ENCODE measurements at regions not wholly inside any gene's neighbourhood (a gene's known extent, or its start where the extent isn't known, plus 50 kb on each side); places are given as distances from the start of the nearest gene placed in this dataset.
"Not testable (repeated sequence)": the region's sequence is repeated elsewhere in the genome, so short reads cannot be mapped to it uniquely, and the experiment has no call there.

- not testable (repeated sequence) for DNase-seq
Observed at GRCh38 chr5:68020461-68020969, 195.0 kb upstream of the PIK3R1 start.

DNA sequence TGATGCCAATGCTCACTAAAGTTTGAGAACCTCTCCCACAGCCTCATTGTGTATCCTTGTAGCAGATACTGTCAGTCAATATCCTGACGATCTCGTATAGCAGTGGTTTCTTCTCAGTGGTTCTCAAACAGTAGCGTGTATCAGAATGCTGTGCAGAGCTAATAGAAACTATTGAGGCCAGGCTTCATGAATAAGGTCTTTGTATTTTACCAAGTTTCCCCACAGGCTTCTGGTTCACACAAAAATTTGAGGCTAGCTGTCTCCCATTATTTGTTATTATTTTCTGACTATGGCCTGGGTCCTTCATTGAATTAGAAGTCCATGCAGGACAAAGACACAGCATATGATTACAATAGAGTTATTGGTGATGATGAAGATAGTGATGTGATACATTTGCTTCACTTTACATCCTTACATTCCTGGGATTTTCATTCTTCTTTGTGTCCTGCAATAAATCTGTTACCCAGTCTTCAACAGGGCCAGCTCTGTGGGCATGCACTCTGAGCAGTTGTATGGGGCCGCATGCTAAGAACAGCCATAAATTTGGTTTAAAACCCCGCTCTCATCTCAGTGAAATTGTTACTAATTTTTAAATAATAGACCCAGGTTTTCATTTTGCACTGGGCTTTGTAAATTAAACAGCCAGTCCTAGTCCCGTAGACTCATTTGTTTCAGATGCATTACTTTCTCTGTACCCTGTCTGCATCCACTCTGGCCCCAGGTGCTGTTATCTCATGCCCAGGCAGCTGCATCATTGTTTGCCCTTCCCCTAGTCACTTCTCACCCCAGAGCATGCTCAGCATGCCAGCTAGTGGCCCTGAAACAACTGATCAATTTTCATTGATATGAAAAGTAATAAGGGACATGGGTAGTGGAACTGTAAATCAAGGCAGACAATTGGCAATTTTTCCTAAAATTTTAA is 199.9 kb upstream of the PIK3R1 start:
- DNase-seq = no peak

GRCh38 chr5:68012831-68013230 is 202.7 kb upstream of the PIK3R1 start:
- no peak for DNase-seq

DNA sequence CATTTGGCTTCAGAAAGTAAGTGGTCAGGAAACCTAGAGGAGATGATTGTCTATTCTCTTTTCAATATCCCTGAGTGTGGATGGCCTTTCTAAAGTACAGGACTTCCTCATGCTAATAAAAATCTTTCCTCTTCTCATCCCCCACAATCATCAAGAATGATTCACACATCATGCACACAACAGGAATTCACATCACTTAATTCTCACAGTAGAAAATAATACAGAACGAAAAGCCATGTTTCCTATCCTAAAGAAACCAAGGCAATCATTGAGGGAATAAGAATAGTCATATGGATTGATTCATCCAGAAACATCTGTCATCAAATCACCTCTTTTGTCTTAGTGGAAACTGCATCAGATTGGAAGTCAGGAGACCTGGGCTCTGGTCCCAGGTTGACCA is 203.1 kb upstream of the PIK3R1 start:
- DNase-seq = peak in 2 of 4 experiments; percentile 22 to 28

- DNase-seq = peak in 1 of 4 experiments; percentile 21
Observed at GRCh38 chr5:68011801-68012200, 203.8 kb upstream of the PIK3R1 start.

DNA sequence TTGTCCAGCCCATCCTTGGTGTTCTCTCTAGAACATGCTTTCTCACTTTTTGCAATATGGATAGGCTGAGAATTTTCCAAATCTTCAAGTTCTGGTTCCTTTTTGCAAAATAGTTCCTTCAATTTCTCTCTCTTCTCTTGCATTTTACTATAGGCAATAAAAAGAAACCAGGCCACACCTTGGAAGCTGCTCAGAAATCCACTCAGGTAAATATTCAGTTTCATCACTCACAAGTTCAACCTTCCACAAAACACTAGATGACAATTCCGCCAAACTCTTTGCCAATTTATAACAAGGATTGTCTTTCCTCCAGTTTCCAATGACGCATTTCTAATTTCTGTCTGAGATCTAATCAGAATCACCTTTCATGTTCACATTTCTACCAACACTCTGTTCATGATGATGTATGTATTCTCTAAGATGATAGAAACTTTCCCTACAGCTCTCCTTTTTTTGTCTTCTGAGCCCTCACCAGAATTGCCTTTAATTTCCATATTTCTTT is 204.2 kb upstream of the PIK3R1 start:
- no peak for DNase-seq

- DNase-seq = no peak
Observed at GRCh38 chr5:68010740-68011139, 204.8 kb upstream of the PIK3R1 start.

GRCh38 chr5:68007451-68007850 is 208.1 kb upstream of the PIK3R1 start:
- peak; percentile 75 to 89 (median 86) for DNase-seq

DNA sequence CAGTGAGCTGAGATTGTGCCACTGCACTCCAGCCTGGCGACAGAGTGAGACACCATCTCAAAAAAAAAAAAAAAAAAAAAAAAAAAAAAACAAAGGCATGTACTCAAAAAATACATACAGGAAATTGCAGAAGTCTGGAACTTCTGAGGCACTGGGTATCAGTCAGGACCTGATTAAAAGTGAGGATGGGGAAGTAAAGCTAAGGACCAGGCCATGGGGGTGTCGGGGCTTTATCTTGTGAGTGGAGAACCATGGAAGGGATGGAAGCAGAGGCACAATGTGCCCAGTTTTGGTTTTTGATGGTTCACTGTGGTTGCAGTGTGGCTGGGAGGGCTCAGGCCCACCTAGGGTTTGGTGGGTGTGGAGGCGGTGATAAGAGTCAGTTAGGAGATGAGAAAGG is 212.7 kb upstream of the PIK3R1 start:
- peak in 3 of 4 experiments; percentile 36 to 70 (median 58) for DNase-seq

- DNase-seq = no peak
Observed at GRCh38 chr5:68000805-68001204, 214.8 kb upstream of the PIK3R1 start.

- DNase-seq = no peak
Observed at GRCh38 chr5:67999391-67999790, 216.2 kb upstream of the PIK3R1 start.

DNA sequence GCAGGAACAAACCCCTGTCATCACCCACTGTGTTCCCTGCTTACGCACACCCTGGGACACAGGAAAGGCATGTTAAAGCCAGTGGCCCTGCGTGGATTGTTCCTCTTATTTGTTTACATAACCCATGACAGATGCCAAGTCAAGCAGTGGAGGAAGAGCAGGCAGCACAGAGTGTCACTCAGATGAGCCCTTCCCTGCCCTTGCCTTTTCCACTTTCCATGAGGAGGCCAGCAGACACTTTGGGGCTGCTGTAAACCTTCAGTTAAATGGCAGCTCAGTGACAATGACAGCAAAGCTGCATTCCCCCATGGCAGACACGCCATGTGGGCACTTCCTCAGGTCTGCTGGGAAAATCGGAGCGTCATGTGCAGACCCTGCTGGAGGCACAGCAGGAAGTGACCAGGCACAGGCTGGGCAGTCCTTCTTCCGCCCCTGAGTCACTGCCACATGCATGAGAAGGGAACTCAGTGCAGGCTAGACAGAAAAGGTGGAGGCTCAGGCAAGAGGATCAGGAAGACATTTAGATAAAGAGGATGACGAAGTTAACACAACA is 216.8 kb upstream of the PIK3R1 start:
- peak; percentile 93 to 98 (median 94) for DNase-seq

GRCh38 chr5:67997892-67998457 is 217.6 kb upstream of the PIK3R1 start:
- DNase-seq = no peak

DNA sequence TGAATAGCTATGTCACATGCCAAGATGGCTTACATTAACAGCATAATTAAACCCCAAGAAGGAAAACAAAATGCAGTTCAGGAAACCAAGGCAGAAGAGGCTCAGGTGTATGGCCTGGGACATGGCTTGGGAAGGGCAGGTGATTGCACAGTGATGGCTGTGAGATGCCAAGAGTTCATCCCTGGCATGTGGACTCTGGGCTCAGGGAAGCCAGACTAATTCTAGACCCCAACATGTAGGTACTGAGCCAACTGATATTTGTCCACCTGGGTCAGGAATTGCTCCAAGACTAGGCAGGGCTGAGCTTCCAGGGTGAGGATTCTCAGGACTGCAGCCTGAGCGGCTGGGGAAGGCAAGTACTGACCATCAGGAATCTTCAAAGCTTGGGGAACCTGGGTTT is 218.4 kb upstream of the PIK3R1 start:
- DNase-seq = no peak

GRCh38 chr5:67996596-67996995 is 219.0 kb upstream of the PIK3R1 start:
- DNase-seq = peak in 1 of 4 experiments; percentile 21

- no peak for DNase-seq
Observed at GRCh38 chr5:67992923-67993322, 222.6 kb upstream of the PIK3R1 start.

DNA sequence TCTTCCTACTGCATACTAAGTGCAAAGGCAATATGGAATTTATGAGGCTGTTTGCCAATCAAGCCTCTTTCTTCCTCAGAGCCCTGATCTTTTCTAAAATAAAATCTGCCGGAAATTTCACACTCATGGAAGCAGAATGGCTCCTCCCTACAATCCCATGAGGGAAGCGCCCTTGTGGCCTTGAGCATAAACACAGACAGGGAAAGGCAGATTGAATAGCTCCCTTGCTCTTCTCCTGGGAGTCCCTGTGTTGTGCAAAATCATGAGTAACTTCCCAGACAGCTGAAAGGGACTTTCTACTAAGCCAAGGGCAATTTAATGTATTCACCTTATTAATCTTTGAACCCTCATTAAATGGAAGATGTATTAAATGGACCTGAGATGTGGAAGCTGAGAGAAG is 226.1 kb upstream of the PIK3R1 start:
- DNase-seq = no peak

DNA sequence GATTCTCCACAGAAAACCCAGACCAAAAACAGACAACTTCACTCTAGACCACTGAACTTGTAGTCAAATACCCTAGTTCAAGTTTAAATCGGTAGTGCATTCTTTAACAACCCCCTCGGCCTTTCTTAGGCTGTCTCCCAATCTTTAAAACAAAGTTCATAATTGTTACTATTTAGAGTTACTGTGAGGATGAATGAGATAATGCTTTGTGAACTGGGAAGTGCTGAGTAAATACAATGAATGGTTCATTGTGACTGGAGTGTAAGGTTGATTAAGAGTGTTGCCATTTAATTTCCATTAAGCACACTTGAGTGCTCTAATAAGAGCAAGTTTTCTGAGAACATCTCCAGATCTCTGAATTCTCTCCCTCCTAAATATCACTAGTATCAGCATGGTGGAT is 228.8 kb upstream of the PIK3R1 start:
- no peak for DNase-seq

- no peak for DNase-seq
Observed at GRCh38 chr5:67985686-67986387, 229.7 kb upstream of the PIK3R1 start.

DNA sequence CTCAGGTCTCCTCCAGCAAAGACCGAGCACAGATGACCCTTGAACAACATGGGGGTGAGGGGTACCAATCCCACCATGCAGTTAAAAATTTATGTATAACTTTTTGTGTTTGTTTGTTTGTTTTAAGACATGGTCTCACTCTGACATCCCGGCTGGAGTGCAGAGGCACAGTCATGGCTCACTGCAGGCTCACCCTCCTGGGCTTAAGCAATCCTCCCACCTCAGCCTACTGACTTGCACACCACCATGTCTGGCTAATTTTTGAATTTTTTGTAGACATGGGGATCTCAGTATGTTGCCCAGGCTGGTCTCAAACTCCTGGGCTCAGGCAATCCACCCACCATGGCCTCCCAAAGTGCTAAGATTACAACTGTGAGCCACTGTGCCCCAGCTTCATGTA is 231.0 kb upstream of the PIK3R1 start:
- DNase-seq = peak in 2 of 4 experiments; percentile 45 to 50

DNA sequence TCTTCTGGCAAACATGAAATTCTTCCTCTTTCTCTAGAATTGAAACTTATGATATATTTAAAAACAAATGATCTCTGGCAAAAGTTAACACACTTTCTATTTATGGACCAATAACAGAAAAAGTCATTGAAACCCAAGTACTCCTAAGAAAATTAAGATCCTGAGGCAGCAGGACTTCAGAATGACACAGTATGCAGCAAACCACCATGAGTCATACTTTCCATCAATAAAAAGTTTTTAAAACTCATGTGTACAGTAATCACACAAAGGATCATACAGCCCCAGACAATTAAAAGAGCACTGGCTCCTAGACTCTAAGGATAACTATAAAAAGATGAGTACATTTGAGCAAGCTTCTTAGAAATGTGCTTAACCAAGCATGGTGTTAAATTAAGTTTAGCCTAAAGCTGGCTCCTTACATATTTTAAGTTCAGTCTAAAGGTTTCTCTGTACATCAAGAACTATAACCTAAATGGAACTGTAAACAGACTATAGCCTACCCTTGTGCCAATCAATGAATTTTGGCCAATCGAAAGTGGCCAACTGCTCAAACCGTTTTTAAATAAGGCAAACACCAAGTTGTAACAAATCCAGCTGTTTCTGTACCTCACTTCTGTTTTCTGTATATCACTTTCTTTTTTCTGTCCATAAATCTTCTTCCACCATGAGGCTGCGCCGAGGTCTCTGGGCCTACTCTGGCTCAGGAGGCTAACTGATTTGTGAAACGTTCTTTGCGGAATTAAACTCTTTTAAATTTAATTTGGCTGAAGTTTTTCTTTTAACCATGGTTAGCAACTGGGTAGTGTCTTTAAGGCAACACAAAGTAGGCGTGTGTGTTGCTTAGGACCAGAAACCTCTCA is 232.1 kb upstream of the PIK3R1 start:
- peak in 3 of 4 experiments; percentile 26 to 87 (median 61) for DNase-seq

DNA sequence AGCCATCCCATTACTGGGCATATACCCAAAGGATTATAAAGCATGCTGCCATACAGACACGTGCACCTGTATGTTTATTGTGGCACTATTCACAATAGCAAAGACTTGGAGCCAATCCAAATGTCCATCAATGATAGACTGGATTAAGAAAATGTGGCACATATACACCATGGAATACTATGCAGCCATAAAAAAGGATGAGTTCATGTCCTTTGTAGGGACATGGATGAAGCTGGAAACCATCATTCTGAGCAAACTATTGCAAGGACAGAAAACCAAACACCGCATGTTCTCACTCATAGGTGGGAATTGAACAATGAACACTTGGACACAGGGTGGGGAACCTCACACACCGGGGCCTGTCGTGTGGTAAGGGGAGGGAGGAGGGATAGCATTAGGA is 233.4 kb upstream of the PIK3R1 start:
- DNase-seq = not testable (repeated sequence)

Measured in suppressor macrophage (primary cell).